CD4-positive, CD25-positive, alpha-beta regulatory T cell (primary cell): ENCODE measurements at regions not wholly inside any gene's neighbourhood (a gene's known extent, or its start where the extent isn't known, plus 50 kb on each side); places are given as distances from the start of the nearest gene placed in this dataset.

Source experiments
- ATAC-seq, 2 donors: fragments of 150-1000 bp; cut with Tn5 transposase; one replicate each; pipeline ENCODE4 v1.10.0; 2021; ENCODE audit warnings: low read depth in 2 of 2, moderate number of reproducible peaks in 2 of 2, moderate library complexity in 1 of 2
- DNase-seq, 3 donors: peaks; one replicate each; pipeline versions ENCODE4 v3.0.0 to v3.0.0-alpha.2; 2012 to 2022; ENCODE audit warnings: mixed read lengths in 1 of 3
- H3K27ac ChIP-seq: one replicate; pipeline ENCODE4 v1.7.0; 2013; ENCODE audit warnings: mild to moderate bottlenecking, low read length; ENCODE audit not compliant: insufficient read depth, poor library complexity, severe bottlenecking
- H3K27me3 ChIP-seq: one replicate; pipeline ENCODE4 v1.7.0; 2013; ENCODE audit warnings: low read length; ENCODE audit not compliant: control insufficient read depth, insufficient read depth
- H3K36me3 ChIP-seq: one replicate; pipeline ENCODE4 v1.7.0; 2013; ENCODE audit warnings: mild to moderate bottlenecking, low read length, moderate library complexity; ENCODE audit not compliant: control insufficient read depth, insufficient read depth
- H3K4me1 ChIP-seq: 2 replicates; pipeline ENCODE4 v1.7.0; 2013; ENCODE audit warnings: mild to moderate bottlenecking, low read length; ENCODE audit not compliant: insufficient read depth, control insufficient read depth, poor library complexity, severe bottlenecking
- H3K4me3 ChIP-seq: one replicate; pipeline ENCODE4 v1.7.0; 2013; ENCODE audit warnings: low read depth, mild to moderate bottlenecking, low read length, moderate library complexity
- H3K9me3 ChIP-seq, 2 experiments: 1 replicate in 1 of 2; 2 replicates in 1 of 2; pipeline ENCODE4 v1.7.0; 2013; ENCODE audit warnings: low read length in 2 of 2, mild to moderate bottlenecking in 1 of 2, moderate library complexity in 1 of 2; ENCODE audit not compliant: control insufficient read depth in 2 of 2
- H3K27ac Mint-ChIP-seq, 3 donors: one replicate each; pipeline ENCODE4 v1.8.0; 2020 to 2022; ENCODE audit warnings: mild to moderate bottlenecking in 3 of 3, mixed read lengths in 3 of 3, moderate library complexity in 2 of 3
- H3K27me3 Mint-ChIP-seq: one replicate; pipeline ENCODE4 v1.8.0; 2022; ENCODE audit warnings: mild to moderate bottlenecking, mixed read lengths
- H3K36me3 Mint-ChIP-seq: one replicate; pipeline ENCODE4 v1.8.0; 2020; ENCODE audit warnings: mixed read lengths
- H3K4me1 Mint-ChIP-seq, 4 donors: one replicate each; pipeline ENCODE4 v1.8.0; 2020 to 2022; ENCODE audit warnings: mixed read lengths in 4 of 4, mild to moderate bottlenecking in 1 of 4
- H3K4me3 Mint-ChIP-seq, 4 donors: one replicate each; pipeline ENCODE4 v1.8.0; 2020 to 2022; ENCODE audit warnings: mild to moderate bottlenecking in 4 of 4, mixed read lengths in 4 of 4, moderate library complexity in 3 of 4
- H3K9me3 Mint-ChIP-seq, 7 donors: one replicate each; pipeline ENCODE4 v1.8.0; 2020 to 2022; ENCODE audit warnings: mixed read lengths in 7 of 7, mild to moderate bottlenecking in 3 of 7, moderate library complexity in 2 of 7

GRCh38 chr18:60846396-60846795 lies 473.8 kb upstream of the MC4R start:
- no peaks in the 10 kb centered on the region for H3K4me1 ChIP-seq
- no peak for ATAC-seq
- no peaks in the 10 kb centered on the region for H3K4me1 Mint-ChIP-seq

GRCh38 chr18:60847517-60847916 lies 474.9 kb upstream of the MC4R start:
- H3K27me3 ChIP-seq: no peaks in the 10 kb centered on the region
- H3K4me1 Mint-ChIP-seq: no peaks in the 10 kb centered on the region
- H3K36me3 ChIP-seq: no peaks in the 10 kb centered on the region
- peaks cover 4 to 15% (median 13%) of the 10 kb centered on the region in 7 donors for H3K9me3 Mint-ChIP-seq
- ATAC-seq (no peak), DNase-seq (no peak)
- no peak overlapping the region for H3K27ac ChIP-seq
- no peaks in the 10 kb centered on the region for H3K36me3 Mint-ChIP-seq
- H3K4me3 ChIP-seq: no peak overlapping the region
- H3K9me3 ChIP-seq: no peaks in the 10 kb centered on the region
- no peak overlapping the region for H3K27ac Mint-ChIP-seq
- no peaks in the 10 kb centered on the region for H3K4me1 ChIP-seq
- no peak overlapping the region for H3K4me3 Mint-ChIP-seq
- no peaks in the 10 kb centered on the region for H3K27me3 Mint-ChIP-seq

More at GRCh38 chr18:60846396-60846795, 473.8 kb upstream of the MC4R start:
- no peak overlapping the region for H3K27ac ChIP-seq
- H3K4me3 ChIP-seq: no peak overlapping the region
- Mint-ChIP-seq H3K9me3 (peaks cover 5 to 19% (median 14%) of the 10 kb centered on the region in 7 donors), H3K36me3 (no peaks in the 10 kb centered on the region), H3K27me3 (no peaks in the 10 kb centered on the region), H3K4me3 (no peak overlapping the region), H3K27ac (no peak overlapping the region)
- no peaks in the 10 kb centered on the region for H3K27me3 ChIP-seq
- H3K36me3 ChIP-seq: no peaks in the 10 kb centered on the region
- no peak for DNase-seq
- no peaks in the 10 kb centered on the region for H3K9me3 ChIP-seq

GRCh38 chr18:60861575-60861974 lies 471.7 kb upstream of the CDH20 start:
- peaks cover 0 to 7% of the 10 kb centered on the region in 2 experiments for H3K9me3 ChIP-seq
- Mint-ChIP-seq H3K36me3 (no peaks in the 10 kb centered on the region), H3K9me3 (peaks cover 0 to 10% (median 4%) of the 10 kb centered on the region in 7 donors), H3K4me3 (no peak overlapping the region), H3K27ac (no peak overlapping the region), H3K27me3 (no peaks in the 10 kb centered on the region), H3K4me1 (no peaks in the 10 kb centered on the region)
- no peaks in the 10 kb centered on the region for H3K4me1 ChIP-seq
- DNase-seq (no peak), ATAC-seq (no peak)
- no peaks in the 10 kb centered on the region for H3K36me3 ChIP-seq
- H3K4me3 ChIP-seq: no peak overlapping the region
- no peaks in the 10 kb centered on the region for H3K27me3 ChIP-seq
- no peak overlapping the region for H3K27ac ChIP-seq

- Mint-ChIP-seq H3K36me3 (no peaks in the 10 kb centered on the region), H3K27me3 (no peaks in the 10 kb centered on the region), H3K27ac (no peak overlapping the region), H3K9me3 (peaks cover 0 to 10% (median 4%) of the 10 kb centered on the region in 7 donors), H3K4me3 (no peak overlapping the region), H3K4me1 (no peaks in the 10 kb centered on the region)
- Histone ChIP-seq H3K36me3 (no peaks in the 10 kb centered on the region), H3K4me1 (no peaks in the 10 kb centered on the region), H3K27ac (no peak overlapping the region), H3K4me3 (no peak overlapping the region), H3K27me3 (no peaks in the 10 kb centered on the region), H3K9me3 (peaks cover 0 to 7% of the 10 kb centered on the region in 2 experiments)
- no peak for DNase-seq
- no peak for ATAC-seq
Observed at GRCh38 chr18:60862988-60863387, 470.2 kb upstream of the CDH20 start.

GRCh38 chr18:60865801-60866200 lies 467.4 kb upstream of the CDH20 start:
- Mint-ChIP-seq H3K4me3 (no peak overlapping the region), H3K4me1 (no peaks in the 10 kb centered on the region), H3K36me3 (no peaks in the 10 kb centered on the region), H3K27me3 (no peaks in the 10 kb centered on the region), H3K27ac (no peak overlapping the region), H3K9me3 (peaks cover 0 to 7% (median 2%) of the 10 kb centered on the region in 7 donors)
- H3K27ac ChIP-seq: no peak overlapping the region
- ATAC-seq (no peak), DNase-seq (no peak)
- peaks cover 0 to 7% of the 10 kb centered on the region in 2 experiments for H3K9me3 ChIP-seq
- H3K4me3 ChIP-seq: no peak overlapping the region
- H3K36me3 ChIP-seq: no peaks in the 10 kb centered on the region
- no peaks in the 10 kb centered on the region for H3K27me3 ChIP-seq
- no peaks in the 10 kb centered on the region for H3K4me1 ChIP-seq

- Mint-ChIP-seq H3K36me3 (no peaks in the 10 kb centered on the region), H3K4me3 (no peak overlapping the region), H3K9me3 (peaks cover 1 to 16% (median 5%) of the 10 kb centered on the region in 7 donors), H3K27ac (no peak overlapping the region), H3K27me3 (no peaks in the 10 kb centered on the region), H3K4me1 (no peaks in the 10 kb centered on the region)
- Histone ChIP-seq H3K4me3 (no peak overlapping the region), H3K36me3 (no peaks in the 10 kb centered on the region), H3K4me1 (no peaks in the 10 kb centered on the region), H3K9me3 (peaks cover 1 to 6% of the 10 kb centered on the region in 2 experiments), H3K27me3 (no peaks in the 10 kb centered on the region), H3K27ac (no peak overlapping the region)
- no peak for ATAC-seq
- no peak for DNase-seq
Observed at GRCh38 chr18:60870261-60871153, 462.7 kb upstream of the CDH20 start.

- Histone ChIP-seq H3K27ac (no peak overlapping the region), H3K36me3 (no peaks in the 10 kb centered on the region), H3K27me3 (no peaks in the 10 kb centered on the region), H3K4me3 (no peak overlapping the region), H3K4me1 (no peaks in the 10 kb centered on the region), H3K9me3 (peaks cover 0 to 2% of the 10 kb centered on the region in 2 experiments)
- no peak overlapping the region for H3K4me3 Mint-ChIP-seq
- no peaks in the 10 kb centered on the region for H3K36me3 Mint-ChIP-seq
- no peak for ATAC-seq
- peaks cover 1 to 21% (median 5%) of the 10 kb centered on the region in 7 donors for H3K9me3 Mint-ChIP-seq
- DNase-seq: no peak
- no peaks in the 10 kb centered on the region for H3K4me1 Mint-ChIP-seq
- H3K27ac Mint-ChIP-seq: no peak overlapping the region
- H3K27me3 Mint-ChIP-seq: no peaks in the 10 kb centered on the region
Observed at GRCh38 chr18:60872434-60872833, 460.8 kb upstream of the CDH20 start.

- Histone ChIP-seq H3K36me3 (no peaks in the 10 kb centered on the region), H3K27ac (no peak overlapping the region), H3K27me3 (no peaks in the 10 kb centered on the region), H3K9me3 (peaks cover 0 to 2% of the 10 kb centered on the region in 2 experiments), H3K4me3 (no peak overlapping the region), H3K4me1 (no peaks in the 10 kb centered on the region)
- ATAC-seq: no peak
- no peak for DNase-seq
- no peaks in the 10 kb centered on the region for H3K27me3 Mint-ChIP-seq
- no peaks in the 10 kb centered on the region for H3K36me3 Mint-ChIP-seq
- H3K9me3 Mint-ChIP-seq: peaks cover 1 to 21% (median 8%) of the 10 kb centered on the region in 7 donors
- H3K4me3 Mint-ChIP-seq: no peak overlapping the region
- H3K27ac Mint-ChIP-seq: no peak overlapping the region
- H3K4me1 Mint-ChIP-seq: no peaks in the 10 kb centered on the region
Observed at GRCh38 chr18:60873708-60874107, 459.5 kb upstream of the CDH20 start.
